ENCODE measurements at regions not wholly inside any gene's neighbourhood (a gene's known extent, or its start where the extent isn't known, plus 50 kb on each side); places are given as distances from the start of the nearest gene placed in this dataset.

DNA sequence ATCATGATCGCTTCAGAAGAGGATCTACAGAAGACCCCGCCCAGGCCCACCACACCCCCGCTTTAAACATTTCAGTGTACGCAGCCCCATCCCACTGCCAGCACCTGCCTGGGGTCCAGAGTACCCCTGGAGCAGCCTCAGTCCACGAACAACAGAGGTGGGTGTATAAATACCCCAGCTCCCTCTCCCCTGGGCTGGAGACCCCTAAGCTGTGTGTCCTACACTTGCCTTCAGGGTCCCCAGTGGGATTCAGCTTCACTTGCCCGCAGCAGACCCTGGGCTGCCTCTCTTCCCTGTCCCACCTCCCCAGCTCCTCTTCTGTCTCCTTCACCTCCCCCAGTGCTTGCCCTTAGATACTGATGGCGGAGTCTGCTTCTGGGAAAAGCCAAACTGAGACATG lies 105.7 kb downstream of the RBFOX3 start:
- no peaks in the 10 kb centered on the region for H3K36me3 ChIP-seq (ENCODE audit: control insufficient read depth, insufficient read depth, low read length)
- H3K9me3 ChIP-seq (ENCODE audit: control insufficient read depth, low read length), result no peaks in the 10 kb centered on the region
- no peak overlapping the region for H3K27ac ChIP-seq (ENCODE audit: insufficient read depth, low read length, poor library complexity, severe bottlenecking)
- H3K4me1 ChIP-seq (ENCODE audit: control insufficient read depth, insufficient read depth, low read length, poor library complexity, severe bottlenecking), result no peaks in the 10 kb centered on the region
- no peak for DNase-seq
- H3K4me3 ChIP-seq (ENCODE audit: insufficient read depth, low read depth, low read length, poor library complexity, severe bottlenecking), result no peak overlapping the region
- H3K27me3 ChIP-seq (replicated peaks; ENCODE audit: control insufficient read depth, insufficient read depth, low read length, poor library complexity, severe bottlenecking), result no peaks in the 10 kb centered on the region

DNA sequence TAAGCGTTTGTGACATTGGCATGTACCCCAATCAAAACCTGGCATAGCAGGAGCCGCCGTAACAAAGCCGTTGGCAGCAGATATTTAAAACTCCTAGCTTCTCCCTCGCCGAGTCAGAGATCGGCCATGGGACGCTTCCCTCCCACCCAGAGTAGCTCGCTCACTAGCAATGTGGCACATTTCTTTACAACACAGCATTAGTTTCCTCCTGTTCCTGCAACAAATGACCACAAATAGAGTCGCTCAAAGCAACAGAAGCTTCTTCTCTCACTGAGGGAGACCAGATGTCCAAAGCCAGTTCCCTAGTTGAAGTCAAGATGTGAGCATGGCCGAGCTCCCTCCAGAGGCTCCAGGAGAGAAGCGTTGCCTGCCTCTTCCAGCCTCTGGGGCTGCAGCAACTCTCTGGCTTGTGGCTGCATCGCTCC lies 106.7 kb downstream of the RBFOX3 start:
- DNase-seq, result no peak
- Histone ChIP-seq H3K9me3 (ENCODE audit: control insufficient read depth, low read length) (no peaks in the 10 kb centered on the region), H3K27me3 (replicated peaks; ENCODE audit: control insufficient read depth, insufficient read depth, low read length, poor library complexity, severe bottlenecking) (no peaks in the 10 kb centered on the region), H3K36me3 (ENCODE audit: control insufficient read depth, insufficient read depth, low read length) (no peaks in the 10 kb centered on the region), H3K27ac (ENCODE audit: insufficient read depth, low read length, poor library complexity, severe bottlenecking) (no peak overlapping the region), H3K4me1 (ENCODE audit: control insufficient read depth, insufficient read depth, low read length, poor library complexity, severe bottlenecking) (no peaks in the 10 kb centered on the region), H3K4me3 (ENCODE audit: insufficient read depth, low read depth, low read length, poor library complexity, severe bottlenecking) (no peak overlapping the region)

DNA sequence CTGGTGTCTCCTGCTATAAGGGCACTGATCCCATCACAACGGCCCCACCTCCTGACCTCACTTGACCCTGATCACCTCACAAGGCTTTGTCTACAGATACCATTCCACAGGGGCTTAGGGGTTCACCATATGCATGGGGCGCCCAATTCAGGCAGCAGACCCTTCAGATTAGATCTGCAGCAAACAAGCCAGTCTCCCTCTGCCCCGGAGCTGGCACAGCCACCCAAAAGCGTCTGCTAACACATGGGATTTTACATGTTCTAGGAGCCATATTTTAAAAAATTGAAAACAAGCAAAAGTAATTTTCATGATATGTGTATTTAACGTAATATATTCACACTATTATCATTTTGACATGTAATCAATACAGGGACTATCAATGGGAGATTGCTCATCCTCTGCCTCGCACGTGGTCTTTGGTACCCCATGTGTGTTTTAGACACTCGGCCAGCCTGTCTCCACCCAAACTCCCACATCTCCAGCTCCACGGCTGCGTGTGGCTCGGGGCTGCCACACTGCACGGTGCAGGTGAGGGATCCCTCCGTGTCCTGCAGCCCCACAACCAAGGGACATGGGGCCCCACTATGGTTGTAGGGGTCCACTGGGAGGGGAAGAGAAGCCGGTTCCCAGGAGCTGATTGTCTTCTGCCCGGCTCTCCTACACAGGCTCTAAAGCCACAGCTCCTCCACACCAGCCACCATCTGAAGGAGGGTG lies 107.6 kb downstream of the RBFOX3 start:
- H3K9me3 ChIP-seq (ENCODE audit: control insufficient read depth, low read length), result no peaks in the 10 kb centered on the region
- no peak for DNase-seq
- no peaks in the 10 kb centered on the region for H3K4me1 ChIP-seq (ENCODE audit: control insufficient read depth, insufficient read depth, low read length, poor library complexity, severe bottlenecking)
- H3K36me3 ChIP-seq (ENCODE audit: control insufficient read depth, insufficient read depth, low read length), result no peaks in the 10 kb centered on the region
- no peak overlapping the region for H3K4me3 ChIP-seq (ENCODE audit: insufficient read depth, low read depth, low read length, poor library complexity, severe bottlenecking)
- H3K27me3 ChIP-seq (replicated peaks; ENCODE audit: control insufficient read depth, insufficient read depth, low read length, poor library complexity, severe bottlenecking), result no peaks in the 10 kb centered on the region
- no peak overlapping the region for H3K27ac ChIP-seq (ENCODE audit: insufficient read depth, low read length, poor library complexity, severe bottlenecking)

DNA sequence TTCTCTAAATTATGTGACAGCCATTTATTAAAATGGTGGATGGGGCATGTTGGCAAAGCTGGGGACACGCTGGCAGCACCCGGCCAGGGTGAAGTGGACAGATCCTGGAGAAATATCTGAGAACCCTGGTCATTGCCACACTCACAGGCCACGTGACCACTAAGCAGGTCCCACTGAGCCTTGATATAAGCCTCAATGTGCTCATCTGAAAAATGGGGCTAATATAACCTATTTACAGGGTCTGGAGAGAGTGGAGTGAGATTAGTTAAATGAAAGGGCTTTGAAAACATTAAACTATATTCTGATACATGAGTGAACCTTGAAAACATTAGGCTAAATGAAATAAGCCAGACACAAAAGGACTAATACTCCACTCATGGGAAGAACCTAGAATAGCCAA lies 108.9 kb downstream of the RBFOX3 start:
- H3K4me3 ChIP-seq (ENCODE audit: insufficient read depth, low read depth, low read length, poor library complexity, severe bottlenecking), result no peak overlapping the region
- H3K9me3 ChIP-seq (ENCODE audit: control insufficient read depth, low read length), result no peaks in the 10 kb centered on the region
- no peak overlapping the region for H3K27ac ChIP-seq (ENCODE audit: insufficient read depth, low read length, poor library complexity, severe bottlenecking)
- no peak for DNase-seq
- no peaks in the 10 kb centered on the region for H3K36me3 ChIP-seq (ENCODE audit: control insufficient read depth, insufficient read depth, low read length)
- no peaks in the 10 kb centered on the region for H3K27me3 ChIP-seq (replicated peaks; ENCODE audit: control insufficient read depth, insufficient read depth, low read length, poor library complexity, severe bottlenecking)
- H3K4me1 ChIP-seq (ENCODE audit: control insufficient read depth, insufficient read depth, low read length, poor library complexity, severe bottlenecking), result no peaks in the 10 kb centered on the region

DNA sequence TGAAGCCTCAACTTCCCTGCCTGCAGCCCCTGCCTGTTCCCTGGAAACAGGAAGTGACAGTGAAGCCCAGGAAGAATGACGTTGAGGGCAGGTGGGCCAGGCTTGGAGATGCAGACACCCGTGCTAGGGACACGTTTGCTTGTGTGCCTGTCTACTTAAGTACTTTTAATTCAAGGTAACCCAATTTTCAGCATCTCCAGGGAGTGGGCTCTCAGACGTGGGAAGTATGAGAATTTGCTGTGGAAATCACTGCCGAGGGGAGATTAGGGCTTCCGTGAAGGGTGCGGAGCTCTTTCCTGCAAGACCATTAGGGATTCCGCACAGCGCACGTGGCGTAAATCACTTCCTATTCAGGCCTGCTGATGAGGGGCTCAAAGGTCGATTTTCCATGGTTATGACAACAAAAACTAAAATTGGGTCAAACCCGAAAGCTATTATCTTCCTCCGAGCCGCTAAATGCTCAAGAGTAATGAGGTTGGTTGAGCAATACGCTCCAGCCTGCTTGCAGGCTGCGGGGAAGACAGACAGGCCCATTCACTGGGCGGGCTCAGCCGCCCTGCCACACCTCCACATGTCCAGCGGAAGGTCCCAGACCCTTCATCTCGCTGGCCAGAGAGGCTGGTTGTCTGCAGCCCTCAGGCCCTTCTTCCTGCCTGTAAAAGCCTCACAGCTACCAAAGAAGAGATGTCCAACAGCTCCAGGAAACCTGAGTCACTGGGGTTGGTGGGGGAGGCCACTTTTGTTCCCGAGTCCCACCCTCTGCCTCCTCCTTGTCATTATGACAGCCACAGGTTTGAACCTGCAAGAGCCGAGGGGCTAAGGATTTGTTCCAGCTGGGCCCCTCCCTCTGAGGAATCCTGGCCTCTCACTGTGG lies 109.9 kb downstream of the RBFOX3 start:
- H3K27me3 ChIP-seq (replicated peaks; ENCODE audit: control insufficient read depth, insufficient read depth, low read length, poor library complexity, severe bottlenecking), result no peaks in the 10 kb centered on the region
- H3K4me1 ChIP-seq (ENCODE audit: control insufficient read depth, insufficient read depth, low read length, poor library complexity, severe bottlenecking), result no peaks in the 10 kb centered on the region
- DNase-seq, result no peak
- H3K27ac ChIP-seq (ENCODE audit: insufficient read depth, low read length, poor library complexity, severe bottlenecking), result no peak overlapping the region
- no peaks in the 10 kb centered on the region for H3K9me3 ChIP-seq (ENCODE audit: control insufficient read depth, low read length)
- no peaks in the 10 kb centered on the region for H3K36me3 ChIP-seq (ENCODE audit: control insufficient read depth, insufficient read depth, low read length)
- no peak overlapping the region for H3K4me3 ChIP-seq (ENCODE audit: insufficient read depth, low read depth, low read length, poor library complexity, severe bottlenecking)

DNA sequence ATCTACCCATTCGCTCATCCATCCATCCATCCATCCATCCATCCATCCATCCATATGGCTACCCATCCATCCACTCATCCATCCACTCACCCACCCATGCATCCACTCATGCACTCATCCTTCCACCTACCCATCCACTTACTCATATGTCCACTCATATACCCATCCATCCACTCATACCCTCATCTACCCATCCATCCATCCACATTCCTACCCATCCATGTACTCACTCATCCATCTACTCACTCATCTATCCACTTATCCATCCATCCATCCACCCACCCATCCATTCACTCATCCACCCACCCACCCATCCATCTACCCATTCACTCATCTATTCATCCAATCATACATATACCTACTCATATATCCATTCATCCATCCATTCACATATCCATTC lies 112.0 kb downstream of the RBFOX3 start:
- DNase-seq, result no peak
- no peak overlapping the region for H3K4me3 ChIP-seq (ENCODE audit: insufficient read depth, low read depth, low read length, poor library complexity, severe bottlenecking)
- H3K4me1 ChIP-seq (ENCODE audit: control insufficient read depth, insufficient read depth, low read length, poor library complexity, severe bottlenecking), result no peaks in the 10 kb centered on the region

DNA sequence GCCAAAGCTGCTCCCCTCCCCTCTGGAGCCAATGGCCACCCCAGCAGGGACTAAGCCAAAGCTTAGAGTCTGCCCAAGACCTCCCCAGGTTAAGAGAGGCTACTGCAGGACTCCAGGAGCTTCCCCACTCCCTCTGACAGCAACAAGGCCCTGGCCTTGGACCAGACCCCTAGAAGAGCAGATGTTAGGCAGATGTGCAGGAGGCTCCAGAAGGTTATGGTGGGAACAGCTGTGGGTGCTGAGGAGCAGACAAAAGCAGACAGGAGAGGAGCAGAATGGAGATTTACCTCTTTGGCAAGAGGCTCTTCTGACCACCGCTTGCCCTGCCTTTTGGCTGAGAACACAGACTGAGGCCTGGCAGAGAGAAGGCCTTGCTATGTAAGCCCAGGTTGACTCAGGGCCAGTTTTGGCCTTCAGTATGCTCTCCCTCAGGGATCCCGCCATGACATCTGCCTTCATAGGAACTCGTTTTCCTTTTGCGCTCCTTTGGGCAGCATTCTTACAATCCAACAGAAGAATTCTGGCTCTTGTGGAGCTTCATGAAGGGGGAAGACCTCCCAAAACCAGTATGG lies 113.0 kb downstream of the RBFOX3 start:
- DNase-seq, result no peak
- Histone ChIP-seq H3K36me3 (ENCODE audit: control insufficient read depth, insufficient read depth, low read length) (no peaks in the 10 kb centered on the region), H3K27me3 (replicated peaks; ENCODE audit: control insufficient read depth, insufficient read depth, low read length, poor library complexity, severe bottlenecking) (no peaks in the 10 kb centered on the region), H3K27ac (ENCODE audit: insufficient read depth, low read length, poor library complexity, severe bottlenecking) (no peak overlapping the region), H3K4me3 (ENCODE audit: insufficient read depth, low read depth, low read length, poor library complexity, severe bottlenecking) (no peak overlapping the region), H3K9me3 (ENCODE audit: control insufficient read depth, low read length) (no peaks in the 10 kb centered on the region), H3K4me1 (ENCODE audit: control insufficient read depth, insufficient read depth, low read length, poor library complexity, severe bottlenecking) (no peaks in the 10 kb centered on the region)

More for the DNA sequence above, 112.0 kb downstream of the RBFOX3 start:
- Histone ChIP-seq H3K27me3 (replicated peaks; ENCODE audit: control insufficient read depth, insufficient read depth, low read length, poor library complexity, severe bottlenecking) (no peaks in the 10 kb centered on the region), H3K27ac (ENCODE audit: insufficient read depth, low read length, poor library complexity, severe bottlenecking) (no peak overlapping the region), H3K9me3 (ENCODE audit: control insufficient read depth, low read length) (no peaks in the 10 kb centered on the region), H3K36me3 (ENCODE audit: control insufficient read depth, insufficient read depth, low read length) (no peaks in the 10 kb centered on the region)

DNA sequence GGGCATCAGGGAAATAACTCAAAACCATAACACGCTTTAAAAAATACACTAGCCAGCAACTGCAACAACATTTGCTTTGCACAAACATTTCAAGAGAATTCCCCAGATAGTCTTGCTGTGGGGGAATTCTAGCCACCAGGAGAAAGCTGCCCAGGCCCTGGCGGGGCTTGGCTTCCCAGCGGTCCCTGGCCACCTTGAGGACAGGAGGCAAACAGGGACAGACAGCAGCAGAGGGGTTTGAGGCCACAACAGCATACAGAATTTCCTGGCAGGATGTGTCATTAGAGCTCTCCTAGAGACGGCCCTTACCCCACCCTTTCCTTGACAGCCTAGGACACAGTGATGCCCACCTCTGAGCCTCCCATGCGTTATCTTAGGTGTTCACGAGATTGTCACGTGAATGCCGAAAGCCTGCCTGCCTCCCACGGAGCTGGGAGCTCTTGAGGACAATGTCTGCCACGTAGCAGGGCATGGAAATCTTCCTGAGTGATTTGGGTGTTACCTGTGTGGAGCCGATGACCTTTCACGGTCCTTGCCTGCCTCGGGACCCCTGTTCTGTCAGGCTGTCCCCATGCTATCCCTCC lies 114.3 kb downstream of the RBFOX3 start:
- H3K36me3 ChIP-seq (ENCODE audit: control insufficient read depth, insufficient read depth, low read length), result no peaks in the 10 kb centered on the region
- no peak overlapping the region for H3K4me3 ChIP-seq (ENCODE audit: insufficient read depth, low read depth, low read length, poor library complexity, severe bottlenecking)
- no peaks in the 10 kb centered on the region for H3K9me3 ChIP-seq (ENCODE audit: control insufficient read depth, low read length)
- no peak for DNase-seq
- no peaks in the 10 kb centered on the region for H3K27me3 ChIP-seq (replicated peaks; ENCODE audit: control insufficient read depth, insufficient read depth, low read length, poor library complexity, severe bottlenecking)
- no peaks in the 10 kb centered on the region for H3K4me1 ChIP-seq (ENCODE audit: control insufficient read depth, insufficient read depth, low read length, poor library complexity, severe bottlenecking)
- no peak overlapping the region for H3K27ac ChIP-seq (ENCODE audit: insufficient read depth, low read length, poor library complexity, severe bottlenecking)

DNA sequence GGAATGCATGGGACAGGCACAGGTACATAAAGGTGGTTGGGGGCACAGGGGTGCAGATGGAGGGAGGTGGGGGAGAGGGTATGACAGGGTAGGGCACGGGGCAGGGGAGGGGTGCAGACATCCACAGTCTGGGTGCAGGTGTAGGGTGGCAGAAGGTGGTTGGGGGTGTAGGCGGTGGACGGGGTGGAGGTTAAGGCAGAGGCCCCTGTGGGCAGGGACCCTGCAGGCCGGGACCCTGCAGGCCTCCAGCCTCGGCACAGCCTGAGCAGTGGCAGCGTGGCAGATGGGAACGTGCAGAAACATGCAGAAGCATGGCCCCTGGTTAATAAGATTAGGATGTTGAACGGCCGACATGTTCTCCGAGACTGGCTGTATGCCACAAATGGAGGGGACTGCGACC lies 115.2 kb downstream of the RBFOX3 start:
- no peaks in the 10 kb centered on the region for H3K9me3 ChIP-seq (ENCODE audit: control insufficient read depth, low read length)

DNA sequence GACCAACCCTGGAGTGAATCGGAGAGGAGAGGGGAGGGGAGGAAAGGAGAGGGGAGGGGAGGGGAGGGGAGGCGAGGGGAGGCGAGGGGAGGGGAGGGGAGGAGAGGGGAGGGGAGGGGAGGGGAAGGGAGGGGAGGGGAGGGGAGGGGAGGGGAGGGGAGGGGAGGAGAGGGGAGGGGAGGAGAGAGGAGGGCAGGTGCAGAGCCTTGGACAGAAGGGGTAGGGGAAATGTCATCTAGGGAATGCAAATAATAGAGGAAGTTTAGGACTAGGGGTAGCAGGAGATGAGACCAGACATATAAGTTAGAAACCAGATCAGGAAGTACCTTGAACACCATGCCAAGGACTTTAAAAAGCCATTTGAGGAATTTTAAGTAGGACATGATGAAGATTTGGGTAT lies 119.8 kb downstream of the RBFOX3 start:
- no peaks in the 10 kb centered on the region for H3K36me3 ChIP-seq (ENCODE audit: control insufficient read depth, insufficient read depth, low read length)
- no peaks in the 10 kb centered on the region for H3K9me3 ChIP-seq (ENCODE audit: control insufficient read depth, low read length)
- no peaks in the 10 kb centered on the region for H3K4me1 ChIP-seq (ENCODE audit: control insufficient read depth, insufficient read depth, low read length, poor library complexity, severe bottlenecking)
- H3K4me3 ChIP-seq (ENCODE audit: insufficient read depth, low read depth, low read length, poor library complexity, severe bottlenecking), result no peak overlapping the region
- no peak overlapping the region for H3K27ac ChIP-seq (ENCODE audit: insufficient read depth, low read length, poor library complexity, severe bottlenecking)
- DNase-seq, result no peak
- H3K27me3 ChIP-seq (replicated peaks; ENCODE audit: control insufficient read depth, insufficient read depth, low read length, poor library complexity, severe bottlenecking), result no peaks in the 10 kb centered on the region

More for the DNA sequence above, 115.2 kb downstream of the RBFOX3 start:
- DNase-seq, result no peak
- no peak overlapping the region for H3K27ac ChIP-seq (ENCODE audit: insufficient read depth, low read length, poor library complexity, severe bottlenecking)
- H3K27me3 ChIP-seq (replicated peaks; ENCODE audit: control insufficient read depth, insufficient read depth, low read length, poor library complexity, severe bottlenecking), result no peaks in the 10 kb centered on the region
- no peak overlapping the region for H3K4me3 ChIP-seq (ENCODE audit: insufficient read depth, low read depth, low read length, poor library complexity, severe bottlenecking)
- no peaks in the 10 kb centered on the region for H3K4me1 ChIP-seq (ENCODE audit: control insufficient read depth, insufficient read depth, low read length, poor library complexity, severe bottlenecking)
- H3K36me3 ChIP-seq (ENCODE audit: control insufficient read depth, insufficient read depth, low read length), result no peaks in the 10 kb centered on the region
